ENCODE measurements at regions not wholly inside any gene's neighbourhood (a gene's known extent, or its start where the extent isn't known, plus 50 kb on each side); places are given as distances from the start of the nearest gene placed in this dataset.
A peak's percentile ranks its signal among the peaks of the same experiment; 100 is the strongest.

DNA sequence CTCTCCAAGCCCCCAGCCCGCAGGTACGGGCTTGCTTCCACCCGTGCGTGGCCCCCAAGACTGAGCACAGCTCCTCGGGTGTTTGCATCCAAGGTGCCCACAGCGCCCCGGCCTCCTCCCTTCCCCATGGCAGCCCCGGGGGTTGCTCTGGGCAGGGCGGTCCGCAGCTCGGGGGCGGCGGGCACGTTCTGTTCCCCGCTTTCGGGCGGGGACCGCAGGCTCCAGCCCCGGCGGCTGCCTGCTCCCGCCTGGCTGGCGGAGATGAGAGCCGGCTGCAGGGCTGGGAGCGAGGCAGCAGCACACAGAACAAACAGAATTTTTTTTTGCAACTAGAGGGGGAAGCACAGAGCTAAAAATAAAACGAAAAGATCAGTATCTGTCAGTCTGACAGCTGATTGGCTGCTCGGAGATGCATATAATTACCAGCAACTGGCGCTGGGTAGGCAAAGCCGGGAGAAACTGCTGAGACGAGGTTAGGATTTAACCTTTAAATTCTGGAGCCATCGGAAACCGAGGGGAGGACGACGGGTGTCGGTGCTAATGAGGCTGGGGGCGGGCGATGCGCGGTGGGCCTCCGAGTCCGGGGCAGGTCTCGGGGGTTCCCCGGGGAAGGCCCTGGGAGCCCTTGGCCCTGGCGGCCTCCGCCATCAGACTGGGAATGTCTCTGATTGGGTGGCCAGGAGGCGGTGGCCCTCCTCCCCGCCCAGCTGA, 142.7 kb upstream of the IER5L start:
- TF ChIP-seq, protein P1, sequence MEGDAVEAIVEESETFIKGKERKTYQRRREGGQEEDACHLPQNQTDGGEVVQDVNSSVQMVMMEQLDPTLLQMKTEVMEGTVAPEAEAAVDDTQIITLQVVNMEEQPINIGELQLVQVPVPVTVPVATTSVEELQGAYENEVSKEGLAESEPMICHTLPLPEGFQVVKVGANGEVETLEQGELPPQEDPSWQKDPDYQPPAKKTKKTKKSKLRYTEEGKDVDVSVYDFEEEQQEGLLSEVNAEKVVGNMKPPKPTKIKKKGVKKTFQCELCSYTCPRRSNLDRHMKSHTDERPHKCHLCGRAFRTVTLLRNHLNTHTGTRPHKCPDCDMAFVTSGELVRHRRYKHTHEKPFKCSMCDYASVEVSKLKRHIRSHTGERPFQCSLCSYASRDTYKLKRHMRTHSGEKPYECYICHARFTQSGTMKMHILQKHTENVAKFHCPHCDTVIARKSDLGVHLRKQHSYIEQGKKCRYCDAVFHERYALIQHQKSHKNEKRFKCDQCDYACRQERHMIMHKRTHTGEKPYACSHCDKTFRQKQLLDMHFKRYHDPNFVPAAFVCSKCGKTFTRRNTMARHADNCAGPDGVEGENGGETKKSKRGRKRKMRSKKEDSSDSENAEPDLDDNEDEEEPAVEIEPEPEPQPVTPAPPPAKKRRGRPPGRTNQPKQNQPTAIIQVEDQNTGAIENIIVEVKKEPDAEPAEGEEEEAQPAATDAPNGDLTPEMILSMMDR (conservative IDR thresholded peaks at IDR 0.05; ENCODE audit: low read depth, low read length) = peak; percentile 27; the same call in 1 of the 2 replicates
- TF ChIP-seq SMC3 (IDR thresholded peaks at IDR 0.05; ENCODE audit: low read depth, low read length) (peak; percentile 30), POLR2A (IDR thresholded peaks at IDR 0.05; ENCODE audit: low read depth, low read length) (no peak), RFX5 (IDR thresholded peaks at IDR 0.05; ENCODE audit: low read depth, low read length) (no peak), BHLHE40 (IDR thresholded peaks at IDR 0.05; ENCODE audit: low read depth, low read length) (no peak), MAFK (IDR thresholded peaks at IDR 0.05; ENCODE audit: low read depth, low read length) (no peak), RAD21 (IDR thresholded peaks at IDR 0.05; ENCODE audit: low read length) (peak; percentile 46), CHD1 (IDR thresholded peaks at IDR 0.05; ENCODE audit: low read depth, low read length) (no peak), MAZ (IDR thresholded peaks at IDR 0.05; ENCODE audit: borderline replicate concordance, low read depth, low read length) (no peak; the same call in 1 of the 2 replicates), MXI1 (IDR thresholded peaks at IDR 0.05; ENCODE audit: borderline replicate concordance, low read depth, low read length) (no peak), CEBPB (IDR thresholded peaks at IDR 0.05; ENCODE audit: low read depth, low read length) (no peak)
- TF ChIP-seq, protein P2, sequence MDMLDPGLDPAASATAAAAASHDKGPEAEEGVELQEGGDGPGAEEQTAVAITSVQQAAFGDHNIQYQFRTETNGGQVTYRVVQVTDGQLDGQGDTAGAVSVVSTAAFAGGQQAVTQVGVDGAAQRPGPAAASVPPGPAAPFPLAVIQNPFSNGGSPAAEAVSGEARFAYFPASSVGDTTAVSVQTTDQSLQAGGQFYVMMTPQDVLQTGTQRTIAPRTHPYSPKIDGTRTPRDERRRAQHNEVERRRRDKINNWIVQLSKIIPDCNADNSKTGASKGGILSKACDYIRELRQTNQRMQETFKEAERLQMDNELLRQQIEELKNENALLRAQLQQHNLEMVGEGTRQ (IDR thresholded peaks at IDR 0.05; ENCODE audit: low read depth, low read length) = no peak
